Esophagus (tissue), 2 donors: ENCODE measurements at regions not wholly inside any gene's neighbourhood (a gene's known extent, or its start where the extent isn't known, plus 50 kb on each side); places are given as distances from the start of the nearest gene placed in this dataset.
"Not testable (repeated sequence)": the region's sequence is repeated elsewhere in the genome, so short reads cannot be mapped to it uniquely, and the experiment has no call there.

Experiments
- H3K27ac ChIP-seq, 2 donors: one replicate each; pipeline ENCODE4 v1.5.1; 2013; ENCODE audit warnings: low read depth in 2 of 2, mild to moderate bottlenecking in 2 of 2, inconsistent platforms in 1 of 2, low read length in 1 of 2, moderate library complexity in 1 of 2
- H3K27me3 ChIP-seq, 2 donors: one replicate each; pipeline ENCODE4 v1.6.1; 2013; ENCODE audit warnings: low read length in 2 of 2, control low read depth in 1 of 2, mild to moderate bottlenecking in 1 of 2; ENCODE audit not compliant: insufficient read depth in 2 of 2, control insufficient read depth in 1 of 2
- H3K36me3 ChIP-seq, 2 donors: one replicate each; pipeline ENCODE4 v1.6.1; 2013; ENCODE audit warnings: low read length in 1 of 2; ENCODE audit not compliant: control insufficient read depth in 2 of 2, insufficient read depth in 2 of 2
- H3K4me1 ChIP-seq, 2 donors: one replicate each; pipeline ENCODE4 v1.6.1; 2013; ENCODE audit warnings: low read length in 1 of 2; ENCODE audit not compliant: control insufficient read depth in 2 of 2, insufficient read depth in 2 of 2
- H3K4me3 ChIP-seq, 2 donors: one replicate each; pipeline ENCODE4 v1.5.1; 2013; ENCODE audit warnings: low read length in 2 of 2, mild to moderate bottlenecking in 2 of 2, low read depth in 1 of 2, moderate library complexity in 1 of 2
- H3K9me3 ChIP-seq, 2 donors: one replicate each; pipeline ENCODE4 v1.6.1; 2013; ENCODE audit warnings: mild to moderate bottlenecking in 2 of 2, low read depth in 1 of 2, low read length in 1 of 2, moderate library complexity in 1 of 2; ENCODE audit not compliant: control insufficient read depth in 2 of 2, insufficient read depth in 1 of 2
- WGBS, 2 donors: extraction: QIAGEN DNeasy Blood & Tissue Kit; methylation state at CpG; one replicate each; pipeline ENCODE4 v1.1.7; 2013; 5-methylcytosine and 5-hydroxymethylcytosine counted together
- donor health status: healthy with polysubstance abuse.
- donor health status: Bipolar disorder and iron deficiency.

- 59 to 63% methylated on average over 5 of the region's 5 CpGs for WGBS, 2 donors
- Histone ChIP-seq H3K27me3 (no peaks in the 10 kb centered on the region), H3K27ac (no peak overlapping the region), H3K36me3 (no peaks in the 10 kb centered on the region), H3K9me3 (peaks cover 53 to 65% of the 10 kb centered on the region in 2 donors), H3K4me3 (no peak overlapping the region), H3K4me1 (no peaks in the 10 kb centered on the region)
Measured at GRCh38 chr15:20341901-20342600, 199.5 kb downstream of the GOLGA6L6 start.

DNA sequence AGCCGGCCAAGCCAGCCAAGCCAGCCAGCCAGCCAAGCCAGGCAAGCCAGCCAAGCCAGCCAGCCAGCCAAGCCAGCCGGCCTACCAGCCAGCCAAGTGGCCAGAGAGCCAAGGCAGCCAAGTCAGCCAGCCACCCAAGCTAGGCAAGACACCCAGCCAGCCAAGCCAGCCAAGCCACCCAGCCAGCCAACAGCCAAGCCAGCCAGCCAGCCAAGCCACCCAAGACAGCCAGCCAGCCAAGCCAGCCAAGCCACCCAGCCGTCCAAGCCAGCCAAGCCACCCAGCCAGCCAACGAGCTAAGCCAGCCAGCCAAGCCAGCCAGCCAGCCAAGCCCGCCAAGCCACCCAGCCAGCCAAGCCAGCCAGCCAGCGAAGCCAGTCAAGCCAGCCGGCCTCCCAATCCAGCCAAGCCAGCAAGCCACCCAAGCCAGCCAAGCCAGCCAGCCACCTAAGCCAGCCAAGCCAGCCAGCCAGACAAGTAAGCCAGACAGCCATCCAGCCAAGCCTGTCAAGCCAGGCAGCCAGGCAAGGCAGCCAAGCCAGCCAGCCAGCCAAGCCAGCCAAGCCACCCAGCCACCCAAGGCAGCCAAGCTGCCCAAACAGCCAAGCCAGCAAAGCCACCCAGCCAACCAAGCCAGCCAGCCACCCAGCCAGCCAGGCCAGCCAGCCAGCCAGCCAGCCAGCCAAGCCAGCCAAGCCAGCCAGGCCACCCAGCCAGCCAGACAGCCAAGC is 200.5 kb downstream of the GOLGA6L6 start:
- Histone ChIP-seq H3K4me3 (no peak overlapping the region), H3K4me1 (no peaks in the 10 kb centered on the region), H3K27me3 (no peaks in the 10 kb centered on the region), H3K36me3 (no peaks in the 10 kb centered on the region), H3K9me3 (peaks cover 47 to 57% of the 10 kb centered on the region in 2 donors), H3K27ac (no peak overlapping the region)
- WGBS, 2 donors, result 63 to 69% methylated on average over 7 of the region's 7 CpGs

DNA sequence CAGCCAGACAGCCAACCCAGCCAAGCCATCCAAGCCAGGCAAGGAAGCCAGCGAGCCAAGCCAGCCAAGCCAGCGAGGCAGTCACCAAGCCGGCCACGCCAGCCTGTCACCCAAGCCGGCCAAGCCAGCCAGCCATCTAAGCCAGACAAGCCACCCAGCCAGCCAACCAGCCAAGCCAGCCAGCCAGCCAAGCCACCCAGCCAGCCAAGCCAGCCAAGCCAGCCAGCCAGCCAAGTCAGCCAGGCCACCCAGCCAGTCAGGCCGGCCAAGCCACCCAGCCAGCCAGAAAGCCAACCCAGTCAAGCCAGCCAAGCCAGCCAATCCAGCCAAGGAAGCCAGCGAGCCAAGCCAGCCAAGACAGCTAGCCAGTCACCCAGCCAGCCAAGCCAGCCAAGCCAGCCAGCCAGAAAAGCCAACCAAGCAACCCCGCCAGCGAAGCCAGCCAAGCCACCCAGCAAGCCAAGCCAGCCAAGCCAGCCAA is 201.2 kb downstream of the GOLGA6L6 start:
- H3K27ac ChIP-seq, result no peak overlapping the region
- H3K4me3 ChIP-seq, result no peak overlapping the region
- no peaks in the 10 kb centered on the region for H3K4me1 ChIP-seq
- WGBS, 2 donors, result 75 to 77% methylated on average over 9 of the region's 9 CpGs
- H3K9me3 ChIP-seq, result peaks cover 43 to 56% of the 10 kb centered on the region in 2 donors
- no peaks in the 10 kb centered on the region for H3K36me3 ChIP-seq
- no peaks in the 10 kb centered on the region for H3K27me3 ChIP-seq

DNA sequence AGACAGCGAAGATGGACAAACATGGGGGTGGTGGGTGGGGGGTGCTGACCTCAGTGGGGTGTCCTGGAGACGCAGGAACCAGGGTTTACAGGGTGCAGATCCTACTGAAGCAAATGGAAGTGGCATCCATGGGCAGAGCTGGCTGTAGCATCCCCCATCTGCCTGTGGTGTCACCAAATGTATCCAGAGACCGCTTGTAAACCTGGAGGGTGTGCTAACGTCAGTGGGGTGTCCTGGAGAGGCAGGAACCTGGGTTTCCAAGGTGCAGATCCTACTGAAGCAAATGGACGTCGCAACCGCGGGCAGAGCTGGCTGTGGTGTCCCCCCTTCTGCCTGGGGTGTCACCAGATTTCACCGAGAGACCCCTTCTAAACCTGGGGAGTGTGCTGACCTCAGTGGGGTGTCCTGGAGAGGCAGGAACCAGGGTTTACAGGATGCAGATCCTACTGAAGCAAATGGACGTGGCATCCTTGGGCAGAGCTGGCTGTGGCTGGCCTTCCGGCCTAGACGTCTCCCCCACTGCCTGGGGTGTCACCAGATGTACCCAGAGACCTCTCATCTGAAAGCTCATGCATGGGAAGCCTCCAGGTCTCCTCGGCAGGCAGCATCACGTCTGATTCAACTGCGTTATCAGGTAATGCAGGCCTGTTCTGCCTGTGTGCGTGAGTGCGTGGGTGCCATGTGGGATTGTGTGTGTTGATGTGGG is 202.4 kb downstream of the GOLGA6L6 start:
- 69 to 76% methylated on average over 17 of the region's 17 CpGs for WGBS, 2 donors
- not testable (repeated sequence) for H3K4me3 ChIP-seq, H3K27me3 ChIP-seq, H3K4me1 ChIP-seq, H3K27ac ChIP-seq, H3K36me3 ChIP-seq
- H3K9me3 ChIP-seq, result peaks cover 37 to 46% of the 10 kb centered on the region in 2 donors

DNA sequence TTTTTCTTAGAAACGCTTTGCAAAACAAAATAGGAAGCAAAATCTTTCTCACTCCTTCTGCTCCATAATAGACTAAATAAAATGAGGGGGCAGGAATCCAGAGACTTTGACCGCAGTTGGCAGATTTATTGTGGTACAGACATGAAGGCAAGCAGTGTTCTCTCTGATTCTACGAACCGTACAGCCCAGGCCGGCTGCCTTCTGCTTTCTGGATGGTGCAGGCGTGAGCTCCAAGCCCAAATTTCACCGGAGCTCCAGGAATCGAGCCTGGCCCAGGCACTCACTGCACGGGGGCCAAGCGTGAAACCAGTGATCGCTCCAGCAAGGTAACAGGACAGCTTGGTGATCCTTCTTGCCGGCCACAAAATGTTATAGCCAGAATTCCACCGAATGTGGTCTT is 202.9 kb downstream of the GOLGA6L6 start:
- H3K27me3 ChIP-seq, H3K36me3 ChIP-seq, H3K4me1 ChIP-seq, H3K4me3 ChIP-seq, H3K27ac ChIP-seq: not testable (repeated sequence)
- peaks cover 33 to 40% of the 10 kb centered on the region in 2 donors for H3K9me3 ChIP-seq
- 85 to 87% methylated on average over 13 of the region's 13 CpGs for WGBS, 2 donors

- H3K36me3 ChIP-seq, H3K27me3 ChIP-seq, H3K27ac ChIP-seq, H3K4me1 ChIP-seq, H3K4me3 ChIP-seq: not testable (repeated sequence)
- WGBS, 2 donors, result 87 to 91% methylated on average over 5 of the region's 5 CpGs
- H3K9me3 ChIP-seq, result peaks cover 23 to 31% of the 10 kb centered on the region in 2 donors
Measured at GRCh38 chr15:20337238-20337637, 204.4 kb downstream of the GOLGA6L6 start.

- H3K4me3 ChIP-seq, H3K27ac ChIP-seq, H3K9me3 ChIP-seq, H3K27me3 ChIP-seq, H3K36me3 ChIP-seq, H3K4me1 ChIP-seq: not testable (repeated sequence)
- WGBS, 2 donors, result 89 to 93% methylated on average over 6 of the region's 6 CpGs
Measured at GRCh38 chr15:20334451-20334850, 207.1 kb downstream of the GOLGA6L6 start.

DNA sequence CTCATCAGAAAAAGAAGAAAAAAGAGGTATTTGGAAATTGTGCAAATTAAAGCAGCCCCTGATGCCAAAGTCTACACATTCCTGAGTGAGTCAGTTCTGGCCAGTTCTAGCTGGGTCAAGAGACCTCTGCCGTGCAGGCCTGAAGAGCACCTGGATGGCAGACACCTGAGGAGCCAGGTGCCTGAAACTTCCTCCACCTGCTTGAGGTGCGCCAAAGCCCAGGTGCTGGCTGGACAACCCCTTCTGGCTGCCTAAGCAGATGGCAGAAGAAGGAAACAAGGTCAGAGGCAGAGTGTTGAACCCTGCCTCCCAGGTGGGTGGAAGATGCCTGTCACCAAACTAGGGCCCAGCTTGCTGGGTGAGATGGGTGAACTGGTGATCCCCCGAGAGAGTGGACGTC is 215.8 kb downstream of the GOLGA6L6 start:
- not testable (repeated sequence) for H3K9me3 ChIP-seq, H3K4me3 ChIP-seq, H3K4me1 ChIP-seq, H3K27ac ChIP-seq, H3K36me3 ChIP-seq, H3K27me3 ChIP-seq
- WGBS, 2 donors, result 84 to 93% methylated on average over 3 to 4 of the region's 4 CpGs

GRCh38 chr15:20317132-20317531 is 224.5 kb downstream of the GOLGA6L6 start:
- not testable (repeated sequence) for H3K27ac ChIP-seq, H3K9me3 ChIP-seq, H3K4me3 ChIP-seq, H3K27me3 ChIP-seq, H3K36me3 ChIP-seq, H3K4me1 ChIP-seq
- 42% methylated on average over 2 of the region's 2 CpGs for WGBS, 2 donors
